HG02852 (cell line): ENCODE measurements at regions not wholly inside any gene's neighbourhood (a gene's known extent, or its start where the extent isn't known, plus 50 kb on each side); places are given as distances from the start of the nearest gene placed in this dataset.

Experiments used
- ATAC-seq: cut with Tn5 transposase; IDR thresholded peaks from one replicate; pipeline ENCODE4 v1.9.1; 2021; ENCODE audit warnings: mild to moderate bottlenecking, moderate library complexity; ENCODE audit not compliant: unreplicated experiment

DNA sequence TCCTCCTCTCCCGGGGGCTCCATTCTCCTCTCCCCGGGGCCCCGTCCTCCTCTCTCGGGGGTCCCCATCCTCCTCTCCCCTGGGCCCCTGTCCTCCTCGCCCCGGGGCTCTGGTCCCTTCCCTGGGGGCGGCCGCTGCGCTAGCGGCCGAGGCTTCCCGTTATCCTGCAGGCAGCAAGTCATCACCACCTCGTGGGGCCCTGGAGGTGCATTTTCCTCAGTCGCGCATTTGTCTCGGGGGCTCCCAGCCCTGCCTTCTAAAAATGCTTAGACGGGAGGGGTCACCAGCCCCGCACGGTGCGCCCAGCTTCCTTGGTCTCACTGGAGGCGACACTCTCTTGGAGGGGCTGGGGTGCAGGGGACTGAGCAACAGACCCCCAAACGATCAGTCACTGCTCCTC is 216.5 kb downstream of the QKI start:
- no peak for ATAC-seq

DNA sequence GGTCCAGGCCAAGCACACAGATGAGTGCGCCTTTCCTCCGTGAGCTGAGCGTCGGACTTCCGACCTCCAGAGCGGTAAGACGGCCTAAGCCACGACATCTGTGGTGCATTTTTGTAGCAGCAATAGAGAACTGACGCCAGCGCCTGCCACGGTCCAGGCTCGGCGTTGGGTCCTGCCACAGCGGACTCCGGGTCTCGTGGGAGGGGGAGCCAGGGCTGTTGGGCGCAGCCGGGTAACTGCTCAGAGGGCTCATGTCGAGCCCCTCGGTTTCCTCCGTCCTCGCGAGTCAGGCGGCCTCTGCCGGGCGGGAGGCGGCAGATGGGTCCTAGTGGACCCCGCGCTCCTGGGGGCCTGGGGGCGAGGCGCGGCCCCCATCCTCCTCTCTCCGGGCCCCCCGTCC is 216.1 kb downstream of the QKI start:
- no peak for ATAC-seq

DNA sequence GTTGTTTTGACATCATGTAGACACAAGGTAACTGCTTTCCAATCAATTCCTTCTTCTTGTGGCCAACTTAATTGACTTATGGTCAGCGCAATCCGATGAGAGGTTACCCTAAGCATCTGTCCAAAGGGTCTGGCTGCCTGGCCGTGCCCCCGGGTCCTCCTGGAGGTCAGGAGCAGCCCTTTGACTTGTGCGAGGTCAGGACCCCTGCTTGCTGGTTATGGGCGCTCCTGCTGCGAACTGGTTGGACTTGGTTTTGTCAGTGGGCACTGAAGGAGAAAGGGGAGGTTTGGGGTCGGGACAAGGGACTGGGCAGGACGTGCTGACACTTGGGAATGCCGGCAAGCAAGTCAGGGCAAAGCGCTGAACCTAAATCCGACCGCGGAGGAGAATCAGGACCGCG is 215.6 kb downstream of the QKI start:
- ATAC-seq: no peak
